Right lobe of liver (tissue), 6 donors: ENCODE measurements at regions not wholly inside any gene's neighbourhood (a gene's known extent, or its start where the extent isn't known, plus 50 kb on each side); places are given as distances from the start of the nearest gene placed in this dataset.
A peak's percentile ranks its signal among the peaks of the same experiment; 100 is the strongest.

Source experiments
- ATAC-seq, 4 donors: fragments of 200-7000 bp; cut with Tn5 transposase; one replicate each; pipeline ENCODE4 v1.9.1; 2020; ENCODE audit warnings: mild to moderate bottlenecking in 4 of 4, moderate library complexity in 4 of 4
- DNase-seq, 3 donors: peaks; one replicate each; pipeline ENCODE4 v3.0.0-alpha.2; 2020
- H3K27ac ChIP-seq, 3 donors: fragments of 200-600 bp; one replicate each; pipeline ENCODE4 v1.8.0; 2022
- H3K27me3 ChIP-seq, 2 donors: fragments of 200-600 bp; one replicate each; pipeline ENCODE4 v1.8.0; 2022
- H3K36me3 ChIP-seq, 4 donors: fragments of 200-600 bp; sonication (generic) in 1 of 4; one replicate each; pipeline versions ENCODE4 v1.5.1 to v1.8.0; 2017 to 2022; ENCODE audit warnings: control low read depth in 1 of 4
- H3K4me1 ChIP-seq, 4 donors: fragments of 200-600 bp; sonication (generic) in 1 of 4; one replicate each; pipeline versions ENCODE4 v1.5.1 to v1.8.0; 2017 to 2022; ENCODE audit warnings: control low read depth in 1 of 4
- H3K4me3 ChIP-seq, 3 donors: fragments of 200-600 bp; one replicate each; pipeline ENCODE4 v1.8.0; 2022
- H3K9me3 ChIP-seq, 4 donors: fragments of 200-600 bp; sonication (generic) in 1 of 4; one replicate each; pipeline versions ENCODE4 v1.5.1 to v1.8.0; 2017 to 2022; ENCODE audit warnings: control low read depth in 1 of 4
- POLR2A ChIP-seq: fragments of 450-650 bp; IDR thresholded peaks from one replicate; pipeline ENCODE4 v1.6.1; 2017; ENCODE audit warnings: antibody characterized with exemption, mild to moderate bottlenecking
- WGBS: methylation state at CpG from one replicate; pipeline ENCODE4 v1.1.6; 2018; ENCODE audit warnings: low coverage, low lambda C conversion rate; ENCODE audit not compliant: insufficient coverage; ENCODE audit errors: missing lambda C conversion rate; 5-methylcytosine and 5-hydroxymethylcytosine counted together
- intact Hi-C, 2 donors: fragments of 100-400 bp; cut with DNase I; formaldehyde crosslinking; loops; one replicate each; pipeline versions ENCODE4 v1.11.2 to v1.14.1; 2022
- TF ChIP-seq, protein P1 (sequence below), 4 donors: fragments of 200-600 bp in 3 of 4; fragments of 450-650 bp in 1 of 4; IDR thresholded peaks; one replicate each; pipeline versions ENCODE4 v1.5.1 to v1.8.0; 2016 to 2022; ENCODE audit warnings: antibody characterized with exemption in 4 of 4, mild to moderate bottlenecking in 2 of 4
- donor health status: DM: no; HTN: yes; CAD: no.
- donor health status: DM: no; HTN: no; CAD: no.
- donor health status: DM: no; HTN: no; CAD: no.
- donor health status: DM: no; HTN: yes; CAD: no.
- donor health status: DM: no; HTN: yes; CAD: no.

DNA sequence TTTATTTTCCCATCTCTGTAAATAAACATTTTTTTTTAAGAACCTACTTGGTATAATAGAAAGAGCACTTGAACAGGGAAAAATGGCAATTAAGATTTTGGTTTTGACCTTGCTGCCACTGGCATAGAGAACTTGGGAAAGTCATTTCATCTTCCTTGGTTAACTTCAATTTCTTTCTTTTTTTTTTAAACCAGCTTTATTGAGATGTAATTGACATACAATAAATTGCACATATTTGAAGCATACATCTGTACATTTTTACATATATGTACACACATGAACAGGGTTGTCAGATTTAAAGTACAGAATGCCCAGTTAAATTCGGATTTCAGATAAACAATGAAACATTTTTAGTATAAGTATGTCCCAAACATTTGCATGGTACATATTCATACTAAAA, 103.0 kb upstream of the RAPGEF2 start:
- no peaks in the 10 kb centered on the region for H3K36me3 ChIP-seq
- ATAC-seq = no peak
- H3K27me3 ChIP-seq = no peaks in the 10 kb centered on the region
- no peak overlapping the region for H3K27ac ChIP-seq
- DNase-seq = no peak
- intact Hi-C loops = no loop called here
- H3K4me3 ChIP-seq = no peak overlapping the region
- no peaks in the 10 kb centered on the region for H3K9me3 ChIP-seq
- TF ChIP-seq, protein P1, sequence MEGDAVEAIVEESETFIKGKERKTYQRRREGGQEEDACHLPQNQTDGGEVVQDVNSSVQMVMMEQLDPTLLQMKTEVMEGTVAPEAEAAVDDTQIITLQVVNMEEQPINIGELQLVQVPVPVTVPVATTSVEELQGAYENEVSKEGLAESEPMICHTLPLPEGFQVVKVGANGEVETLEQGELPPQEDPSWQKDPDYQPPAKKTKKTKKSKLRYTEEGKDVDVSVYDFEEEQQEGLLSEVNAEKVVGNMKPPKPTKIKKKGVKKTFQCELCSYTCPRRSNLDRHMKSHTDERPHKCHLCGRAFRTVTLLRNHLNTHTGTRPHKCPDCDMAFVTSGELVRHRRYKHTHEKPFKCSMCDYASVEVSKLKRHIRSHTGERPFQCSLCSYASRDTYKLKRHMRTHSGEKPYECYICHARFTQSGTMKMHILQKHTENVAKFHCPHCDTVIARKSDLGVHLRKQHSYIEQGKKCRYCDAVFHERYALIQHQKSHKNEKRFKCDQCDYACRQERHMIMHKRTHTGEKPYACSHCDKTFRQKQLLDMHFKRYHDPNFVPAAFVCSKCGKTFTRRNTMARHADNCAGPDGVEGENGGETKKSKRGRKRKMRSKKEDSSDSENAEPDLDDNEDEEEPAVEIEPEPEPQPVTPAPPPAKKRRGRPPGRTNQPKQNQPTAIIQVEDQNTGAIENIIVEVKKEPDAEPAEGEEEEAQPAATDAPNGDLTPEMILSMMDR (IDR thresholded peaks at IDR 0.05) = no peak
- no peak for TF ChIP-seq POLR2A
- H3K4me1 ChIP-seq = peaks cover 0 to 38% (median 11%) of the 10 kb centered on the region in 4 donors
- WGBS = 75% methylated on average over 1 of the region's 1 CpG

GRCh38 chr4:159002950-159003349, 99.9 kb upstream of the RAPGEF2 start:
- DNase-seq = no peak
- 18% methylated on average over 3 of the region's 3 CpGs for WGBS
- ATAC-seq = peak; percentile 65 to 84 (median 74)
- intact Hi-C loops = no loop called here
- H3K27me3 ChIP-seq = no peaks in the 10 kb centered on the region
- no peak overlapping the region for H3K4me3 ChIP-seq
- no peaks in the 10 kb centered on the region for H3K36me3 ChIP-seq
- peak overlapping the region; percentile 0 to 32 (median 1) for H3K27ac ChIP-seq
- peaks cover 0 to 19% (median 3%) of the 10 kb centered on the region in 4 donors for H3K4me1 ChIP-seq
- no peak for TF ChIP-seq POLR2A
- TF ChIP-seq, protein P1 (IDR thresholded peaks at IDR 0.05) = no peak
- H3K9me3 ChIP-seq = no peaks in the 10 kb centered on the region

- ATAC-seq (peak in 2 of 4 donors; percentile 18 to 26), DNase-seq (no peak)
- Histone ChIP-seq H3K27me3 (no peaks in the 10 kb centered on the region), H3K4me3 (no peak overlapping the region), H3K4me1 (peaks cover 0 to 19% (median 3%) of the 10 kb centered on the region in 4 donors), H3K27ac (peak overlapping the region; percentile 1 to 32 (median 14)), H3K36me3 (no peaks in the 10 kb centered on the region), H3K9me3 (no peaks in the 10 kb centered on the region)
- intact Hi-C loops = no loop called here
- TF ChIP-seq, protein P1 (IDR thresholded peaks at IDR 0.05) = no peak
- no peak for TF ChIP-seq POLR2A
- 62% methylated on average over 7 of the region's 7 CpGs for WGBS
Measured at GRCh38 chr4:159003420-159004253, 99.2 kb upstream of the RAPGEF2 start.

- no peak overlapping the region for H3K27ac ChIP-seq
- TF ChIP-seq, protein P1 (IDR thresholded peaks at IDR 0.05) = no peak
- no peak for TF ChIP-seq POLR2A
- no peak for DNase-seq
- intact Hi-C loops = no loop called here
- 70% methylated on average over 3 of the region's 3 CpGs for WGBS
- no peaks in the 10 kb centered on the region for H3K9me3 ChIP-seq
- peak in 1 of 4 donors; percentile 6 for ATAC-seq
- peaks cover 0 to 25% (median 9%) of the 10 kb centered on the region in 4 donors for H3K4me1 ChIP-seq
- no peaks in the 10 kb centered on the region for H3K27me3 ChIP-seq
- H3K36me3 ChIP-seq = no peaks in the 10 kb centered on the region
- H3K4me3 ChIP-seq = no peak overlapping the region
Measured at GRCh38 chr4:159006202-159006601, 96.7 kb upstream of the RAPGEF2 start.
